HFFc6 (cell line): ENCODE measurements at regions not wholly inside any gene's neighbourhood (a gene's known extent, or its start where the extent isn't known, plus 50 kb on each side); places are given as distances from the start of the nearest gene placed in this dataset.

Experiments
- DNase-seq: peaks from one replicate; pipeline ENCODE4 v3.0.0-alpha.2; 2018
- H3K27ac Mint-ChIP-seq: 2 replicates; pipeline ENCODE4 v1.8.0; 2020; ENCODE audit warnings: mild to moderate bottlenecking, mixed read lengths
- H3K27me3 Mint-ChIP-seq: 2 replicates; pipeline ENCODE4 v1.8.0; 2021; ENCODE audit warnings: mild to moderate bottlenecking, moderate library complexity, mixed read lengths; ENCODE audit not compliant: insufficient read depth
- H3K36me3 Mint-ChIP-seq: 2 replicates; pipeline ENCODE4 v1.8.0; 2021; ENCODE audit warnings: low read depth, mixed read lengths
- H3K4me1 Mint-ChIP-seq: 2 replicates; pipeline ENCODE4 v1.8.0; 2020; ENCODE audit warnings: low read depth, mixed read lengths
- H3K4me3 Mint-ChIP-seq: 2 replicates; pipeline ENCODE4 v1.8.0; 2020; ENCODE audit warnings: mild to moderate bottlenecking, moderate library complexity, mixed read lengths
- H3K9me3 Mint-ChIP-seq: 2 replicates; pipeline ENCODE4 v1.8.0; 2020; ENCODE audit warnings: mild to moderate bottlenecking, mixed read lengths
- TF ChIP-seq, protein P1 (sequence below): fragments of 200-600 bp; sonication (generic); IDR thresholded peaks from 2 replicates; pipeline ENCODE4 v1.5.0; 2021; ENCODE audit warnings: antibody characterized with exemption, mild to moderate bottlenecking

DNA sequence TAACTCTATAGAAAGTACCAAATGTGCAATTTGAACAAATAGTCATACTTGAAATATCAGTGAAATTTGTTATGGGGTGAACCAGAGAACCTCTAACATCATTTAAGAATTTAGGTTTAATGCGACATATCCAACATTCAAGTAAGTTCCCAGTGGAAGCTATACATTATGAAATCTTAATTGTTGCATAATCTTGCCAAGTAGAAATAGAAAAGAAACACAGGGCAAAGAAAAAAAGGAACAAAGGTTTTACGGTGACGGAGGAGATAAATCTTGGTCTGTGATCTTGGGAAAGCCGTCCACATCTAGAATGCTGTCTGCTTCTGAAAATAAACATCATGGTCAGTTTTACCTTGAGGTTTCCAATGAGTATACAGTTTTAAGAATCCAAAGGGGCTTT, 445.7 kb downstream of the RFC3 start:
- Mint-ChIP-seq H3K36me3 (no peaks in the 10 kb centered on the region), H3K27me3 (no peaks in the 10 kb centered on the region), H3K27ac (no peak overlapping the region), H3K4me1 (peaks cover 16% of the 10 kb centered on the region), H3K4me3 (no peak overlapping the region), H3K9me3 (no peaks in the 10 kb centered on the region)
- TF ChIP-seq, protein P1, sequence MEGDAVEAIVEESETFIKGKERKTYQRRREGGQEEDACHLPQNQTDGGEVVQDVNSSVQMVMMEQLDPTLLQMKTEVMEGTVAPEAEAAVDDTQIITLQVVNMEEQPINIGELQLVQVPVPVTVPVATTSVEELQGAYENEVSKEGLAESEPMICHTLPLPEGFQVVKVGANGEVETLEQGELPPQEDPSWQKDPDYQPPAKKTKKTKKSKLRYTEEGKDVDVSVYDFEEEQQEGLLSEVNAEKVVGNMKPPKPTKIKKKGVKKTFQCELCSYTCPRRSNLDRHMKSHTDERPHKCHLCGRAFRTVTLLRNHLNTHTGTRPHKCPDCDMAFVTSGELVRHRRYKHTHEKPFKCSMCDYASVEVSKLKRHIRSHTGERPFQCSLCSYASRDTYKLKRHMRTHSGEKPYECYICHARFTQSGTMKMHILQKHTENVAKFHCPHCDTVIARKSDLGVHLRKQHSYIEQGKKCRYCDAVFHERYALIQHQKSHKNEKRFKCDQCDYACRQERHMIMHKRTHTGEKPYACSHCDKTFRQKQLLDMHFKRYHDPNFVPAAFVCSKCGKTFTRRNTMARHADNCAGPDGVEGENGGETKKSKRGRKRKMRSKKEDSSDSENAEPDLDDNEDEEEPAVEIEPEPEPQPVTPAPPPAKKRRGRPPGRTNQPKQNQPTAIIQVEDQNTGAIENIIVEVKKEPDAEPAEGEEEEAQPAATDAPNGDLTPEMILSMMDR: no peak
- no peak for DNase-seq

- DNase-seq: no peak
- no peaks in the 10 kb centered on the region for H3K36me3 Mint-ChIP-seq
- no peak overlapping the region for H3K27ac Mint-ChIP-seq
- H3K27me3 Mint-ChIP-seq: no peaks in the 10 kb centered on the region
- H3K9me3 Mint-ChIP-seq: no peaks in the 10 kb centered on the region
- H3K4me3 Mint-ChIP-seq: no peak overlapping the region
- peaks cover 5% of the 10 kb centered on the region; the same call in 1 of the 2 replicates for H3K4me1 Mint-ChIP-seq
- TF ChIP-seq, protein P1: no peak
Measured at GRCh38 chr13:34265046-34265679, 447.2 kb downstream of the RFC3 start.

DNA sequence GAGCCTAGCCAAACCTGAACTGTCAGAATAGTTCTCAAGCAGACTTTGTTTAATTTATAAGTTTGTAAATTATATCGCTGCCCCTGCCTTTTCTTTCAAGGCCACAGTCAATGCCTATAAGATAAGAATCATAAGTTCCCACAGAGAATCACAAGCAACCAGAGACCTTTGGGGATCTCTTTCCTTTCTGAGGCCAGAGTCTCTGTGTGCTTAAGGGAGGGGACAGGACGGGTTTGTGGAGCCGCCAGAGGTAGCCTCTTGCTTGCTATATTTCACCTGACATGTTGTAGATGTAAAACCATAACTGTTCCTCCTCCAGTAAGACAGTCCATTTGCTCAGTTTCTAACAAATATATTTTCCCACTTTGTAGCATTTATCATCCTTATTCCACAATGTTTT, 458.8 kb downstream of the RFC3 start:
- no peak for DNase-seq
- no peaks in the 10 kb centered on the region for H3K4me1 Mint-ChIP-seq
- H3K27ac Mint-ChIP-seq: no peak overlapping the region
- no peaks in the 10 kb centered on the region for H3K9me3 Mint-ChIP-seq
- H3K27me3 Mint-ChIP-seq: peaks cover 2% of the 10 kb centered on the region; the same call in 1 of the 2 replicates
- TF ChIP-seq, protein P1: no peak
- no peaks in the 10 kb centered on the region for H3K36me3 Mint-ChIP-seq
- no peak overlapping the region for H3K4me3 Mint-ChIP-seq

- H3K9me3 Mint-ChIP-seq: no peaks in the 10 kb centered on the region
- peaks cover 2% of the 10 kb centered on the region; the same call in 1 of the 2 replicates for H3K27me3 Mint-ChIP-seq
- H3K27ac Mint-ChIP-seq: no peak overlapping the region
- DNase-seq: no peak
- H3K36me3 Mint-ChIP-seq: no peaks in the 10 kb centered on the region
- TF ChIP-seq, protein P1: no peak
- H3K4me3 Mint-ChIP-seq: no peak overlapping the region
- H3K4me1 Mint-ChIP-seq: no peaks in the 10 kb centered on the region
Measured at GRCh38 chr13:34277936-34278335, 460.0 kb downstream of the RFC3 start.

- no peak for DNase-seq
- no peaks in the 10 kb centered on the region; the same call in 1 of the 2 replicates for H3K36me3 Mint-ChIP-seq
- TF ChIP-seq, protein P1: no peak
- no peaks in the 10 kb centered on the region for H3K4me1 Mint-ChIP-seq
- no peak overlapping the region for H3K4me3 Mint-ChIP-seq
- H3K27ac Mint-ChIP-seq: no peak overlapping the region
- H3K27me3 Mint-ChIP-seq: peaks cover 2% of the 10 kb centered on the region; the same call in 1 of the 2 replicates
- peaks cover 4% of the 10 kb centered on the region for H3K9me3 Mint-ChIP-seq
Measured at GRCh38 chr13:34278780-34279179, 460.8 kb downstream of the RFC3 start.
